Eye (tissue), 1 donor: ENCODE measurements at regions not wholly inside any gene's neighbourhood (a gene's known extent, or its start where the extent isn't known, plus 50 kb on each side); places are given as distances from the start of the nearest gene placed in this dataset.

ENCODE experiments used
- DNase-seq: peaks from one replicate; pipeline ENCODE4 v3.0.0-alpha.2; 2015

DNA sequence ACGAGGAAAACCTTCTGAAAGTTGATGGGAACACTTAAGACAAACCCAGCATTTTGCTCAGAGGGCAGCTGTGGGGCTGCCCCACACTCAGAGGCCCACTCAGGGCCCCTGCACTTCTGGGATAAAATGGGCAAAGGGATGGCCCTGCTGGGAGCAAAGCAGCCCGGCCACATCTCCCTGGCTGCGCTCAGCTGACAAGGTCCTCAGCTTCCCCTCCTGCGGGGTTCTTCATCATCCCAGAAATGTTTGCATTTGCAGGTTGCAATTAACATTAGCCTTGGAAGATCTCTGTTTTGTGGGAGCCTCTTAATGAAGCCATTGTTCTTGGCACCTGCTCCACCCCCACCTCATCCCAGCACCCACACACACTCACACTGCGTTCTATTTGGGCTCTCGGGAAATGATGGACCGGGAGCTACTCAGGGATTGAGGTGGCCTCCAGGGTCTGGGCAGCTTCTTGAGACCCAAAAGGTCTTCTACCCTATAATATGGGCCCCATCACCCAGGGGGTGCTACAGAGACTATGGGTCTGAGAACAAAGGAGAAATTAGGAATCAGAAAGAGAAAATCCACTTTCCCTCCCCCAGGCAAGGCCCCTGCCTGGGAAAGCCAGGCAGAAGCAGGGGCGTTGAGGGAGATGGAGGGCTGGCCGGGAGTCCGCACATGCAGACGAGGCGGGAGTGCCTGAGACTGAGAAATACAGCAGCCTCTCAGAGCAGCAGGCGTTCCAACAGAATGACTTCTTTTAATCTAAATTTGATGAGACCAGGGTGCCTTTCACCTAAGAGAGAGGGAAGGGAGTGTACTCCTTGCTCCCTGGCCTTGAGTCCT is 53.7 kb upstream of the RPL38 start:
- DNase-seq = no peak

GRCh38 chr17:74150428-74151025 is 53.0 kb upstream of the RPL38 start:
- DNase-seq = no peak

GRCh38 chr17:74151551-74152315 is 51.7 kb upstream of the RPL38 start:
- DNase-seq = no peak

- DNase-seq = no peak
Observed at GRCh38 chr17:74152591-74153455, 50.7 kb upstream of the RPL38 start.

DNA sequence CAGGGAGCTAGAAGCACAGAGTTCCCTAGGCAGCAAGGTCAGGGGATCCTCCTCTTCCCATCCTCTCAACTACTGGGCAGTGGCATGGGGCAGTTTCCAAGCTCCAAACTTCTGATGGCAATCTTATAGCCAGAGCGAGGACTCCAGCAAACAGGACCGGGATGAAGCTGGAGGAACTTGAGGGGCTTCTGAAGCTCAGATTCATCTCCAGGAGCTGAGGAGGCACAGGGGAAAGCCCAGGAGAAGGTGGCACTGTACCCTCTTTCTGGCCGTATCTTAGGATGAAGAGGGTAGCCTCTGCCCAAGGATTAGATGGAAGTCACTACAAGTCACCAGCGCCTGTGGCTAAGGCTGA is 50.0 kb upstream of the RPL38 start:
- DNase-seq = no peak
